ENCODE measurements at regions not wholly inside any gene's neighbourhood (a gene's known extent, or its start where the extent isn't known, plus 50 kb on each side); places are given as distances from the start of the nearest gene placed in this dataset.

DNA sequence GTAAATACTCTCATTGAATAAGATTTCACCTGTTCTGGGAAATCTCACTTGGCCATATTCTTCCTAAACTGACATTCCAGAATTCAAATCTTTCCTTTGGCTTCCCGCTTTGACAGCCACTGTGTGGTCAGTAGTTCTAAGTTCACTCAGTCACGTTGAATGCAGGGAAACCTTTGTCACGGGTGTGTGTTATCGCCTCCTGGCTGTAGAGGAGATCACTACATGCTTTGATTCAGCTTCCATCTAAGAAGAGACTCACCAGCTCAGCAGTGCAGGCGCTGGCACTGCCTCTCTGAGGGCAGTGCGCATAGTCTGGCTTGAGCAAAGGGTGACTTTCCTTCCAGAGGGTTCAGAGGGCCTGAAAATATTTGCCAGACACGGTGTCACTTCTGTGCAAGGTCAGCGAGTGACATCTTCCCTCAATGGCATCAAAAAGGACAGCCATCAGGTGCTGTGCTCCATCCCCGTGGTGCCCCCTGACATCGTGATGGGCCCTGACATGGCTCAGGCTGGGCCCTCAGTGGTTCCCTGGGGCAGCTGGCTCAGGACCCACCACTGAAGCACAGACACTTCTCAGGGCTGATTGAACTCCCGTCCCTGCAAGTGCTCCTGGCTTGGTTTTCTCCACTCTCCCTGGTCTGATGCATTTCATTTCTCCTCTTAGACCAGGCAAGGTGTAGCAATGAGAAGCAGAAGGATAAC is 635.4 kb upstream of the ARGLU1 start:
- DNase-seq (ENCODE audit: low spot score) = peak; percentile 10

DNA sequence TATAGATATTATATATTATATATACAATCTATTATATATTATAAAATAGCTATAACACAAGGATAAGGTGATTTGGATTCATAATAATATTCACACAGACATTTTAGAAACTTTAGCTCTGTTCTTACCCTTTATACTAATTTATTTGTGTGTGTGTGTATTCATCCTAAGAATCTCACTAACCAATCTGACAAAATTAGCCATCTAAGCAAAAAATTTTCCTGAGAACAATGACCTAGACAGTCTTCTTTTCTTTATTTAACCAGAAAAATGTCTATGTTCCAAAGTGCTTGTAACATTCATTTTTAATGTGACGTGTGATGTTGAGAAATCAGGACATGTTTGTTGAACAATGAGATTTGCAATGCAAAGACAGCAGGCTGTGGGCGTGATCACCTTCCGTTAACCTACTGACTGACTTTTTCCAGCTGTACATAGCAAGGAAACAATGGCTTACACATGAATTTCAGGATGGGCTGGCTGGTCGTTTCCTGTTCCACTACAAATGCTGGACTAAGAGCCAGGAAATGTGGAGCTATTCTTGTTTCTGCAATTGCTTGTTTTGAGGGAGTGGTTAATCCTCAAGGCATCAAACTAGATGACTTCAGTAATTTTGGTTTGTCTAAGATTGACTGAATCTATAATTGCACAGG is 634.6 kb upstream of the ARGLU1 start:
- DNase-seq (ENCODE audit: low spot score) = no peak

DNA sequence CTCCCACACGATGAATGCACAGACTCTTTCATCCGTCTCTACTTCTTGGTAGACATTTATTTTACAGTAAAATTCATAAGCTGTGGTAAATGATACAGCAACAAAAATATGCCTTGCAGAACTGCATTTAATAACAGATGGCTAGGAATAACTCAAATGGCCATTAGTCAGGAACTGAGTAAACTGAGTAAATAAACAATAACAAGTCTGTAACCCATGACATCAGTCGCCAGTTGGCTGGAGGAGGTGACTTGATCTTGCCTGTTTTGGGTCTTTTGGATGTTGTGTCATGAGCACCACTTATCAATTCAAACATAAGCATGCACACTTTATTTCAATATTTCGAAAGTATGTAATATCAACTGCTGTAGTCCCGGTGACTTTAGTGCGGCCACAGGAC is 632.6 kb upstream of the ARGLU1 start:
- no peak for DNase-seq (ENCODE audit: low spot score)

DNA sequence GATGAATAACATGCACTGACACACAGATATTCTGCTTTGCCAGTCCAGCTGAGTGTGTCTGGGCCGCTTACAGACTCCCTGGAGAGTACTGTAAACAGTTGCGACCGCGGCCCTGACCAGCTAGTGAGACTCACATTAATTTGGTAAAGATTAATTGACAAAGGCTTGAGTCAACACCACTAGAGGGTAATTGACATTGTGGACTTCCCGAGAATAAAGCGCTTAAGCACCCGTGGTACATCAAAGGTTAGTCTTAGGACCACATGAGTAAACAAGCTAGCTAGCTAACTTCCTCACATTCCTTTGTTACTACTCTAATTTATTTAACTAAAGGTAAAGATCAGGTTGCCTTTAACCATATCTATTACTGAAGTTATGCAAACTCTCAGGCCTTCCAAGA is 624.4 kb upstream of the ARGLU1 start:
- DNase-seq (ENCODE audit: low spot score) = no peak

DNA sequence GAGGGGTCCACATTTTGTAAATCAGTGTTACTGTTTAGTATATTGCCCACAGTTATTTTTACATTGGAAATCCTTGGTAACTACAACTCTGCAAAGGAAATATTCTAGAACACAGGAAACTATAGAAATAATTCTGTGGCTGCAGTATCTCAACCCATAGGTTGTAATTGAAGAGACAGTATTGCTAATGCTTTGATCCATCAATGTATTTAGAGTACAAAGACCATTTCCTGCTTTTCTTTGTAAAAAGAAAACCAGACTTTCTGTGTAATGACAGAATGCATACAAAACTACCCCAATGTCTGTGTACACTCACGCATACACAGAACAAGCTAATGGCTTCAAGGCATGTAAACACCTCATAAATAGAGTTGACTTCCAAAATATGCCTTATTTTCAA is 622.1 kb upstream of the ARGLU1 start:
- DNase-seq (ENCODE audit: low spot score) = no peak

DNA sequence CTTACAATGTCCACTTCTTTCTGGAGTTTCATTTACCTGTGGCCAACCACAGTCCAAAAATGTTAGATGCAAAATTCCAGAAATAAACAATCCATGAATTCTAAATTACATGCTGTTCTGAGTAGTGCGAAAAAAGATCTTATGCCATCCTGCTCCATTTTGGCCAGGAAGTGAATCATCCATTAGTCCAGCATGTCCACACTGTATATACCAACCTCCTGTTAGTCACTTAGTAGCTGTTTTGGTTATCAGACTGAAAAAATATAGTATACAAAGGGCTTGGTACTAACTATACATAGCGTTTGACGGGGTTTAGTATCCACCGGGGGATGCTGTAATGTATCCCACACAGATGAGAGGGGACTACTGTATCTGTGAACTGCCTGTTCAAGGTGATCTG is 618.0 kb upstream of the ARGLU1 start:
- no peak for DNase-seq (ENCODE audit: low spot score)

DNA sequence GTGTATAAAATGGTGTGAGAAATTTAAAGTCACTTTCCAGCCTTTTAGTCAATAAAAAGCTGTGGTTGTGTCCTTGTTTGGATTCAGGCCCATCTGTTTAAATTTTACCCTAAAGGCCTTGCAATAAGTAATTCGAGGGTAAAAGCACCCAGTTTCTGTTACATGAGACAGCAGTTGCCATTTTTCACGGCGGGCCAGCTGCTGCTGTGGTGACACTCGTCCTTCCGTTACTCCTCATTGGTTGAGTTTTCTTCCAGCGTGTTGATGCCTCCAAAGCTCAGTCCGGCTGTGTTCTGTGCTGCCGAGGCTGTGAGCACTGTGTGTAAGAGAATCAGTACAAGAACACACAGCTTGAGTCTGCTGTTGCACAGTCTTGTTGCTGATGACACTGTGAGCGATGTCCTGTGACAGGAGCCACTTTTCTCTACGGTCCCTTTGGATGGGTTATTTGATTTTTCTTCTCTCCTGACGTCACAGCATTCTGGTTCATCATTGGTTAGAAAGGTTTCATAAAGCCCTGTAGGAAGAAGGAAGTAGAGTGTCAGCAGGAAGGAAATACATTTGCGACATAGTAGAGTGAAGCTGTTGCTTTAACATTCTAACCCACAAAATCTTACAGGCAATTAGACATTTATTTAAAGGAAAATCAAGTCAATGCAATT is 602.5 kb upstream of the ARGLU1 start:
- DNase-seq (ENCODE audit: low spot score) = no peak

DNA sequence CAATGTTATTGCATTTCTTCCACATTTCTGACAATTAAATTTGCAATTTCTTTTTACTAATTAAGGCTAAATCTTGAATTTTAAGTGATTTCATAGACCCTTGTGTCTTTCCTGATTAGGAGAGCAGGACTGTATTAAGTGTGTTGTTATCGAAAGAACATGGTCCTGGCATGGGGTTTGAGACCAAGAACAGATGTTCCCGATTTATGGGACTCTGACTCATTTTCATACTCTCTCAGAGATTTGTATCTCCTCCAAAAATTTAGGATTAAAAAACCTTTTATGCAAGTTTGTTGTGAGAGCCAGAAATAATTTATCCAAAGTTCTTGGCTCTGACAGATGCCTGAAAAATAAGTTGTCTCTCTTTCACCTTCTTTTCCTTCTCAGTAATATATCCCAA is 589.3 kb upstream of the ARGLU1 start:
- DNase-seq (ENCODE audit: low spot score) = no peak

DNA sequence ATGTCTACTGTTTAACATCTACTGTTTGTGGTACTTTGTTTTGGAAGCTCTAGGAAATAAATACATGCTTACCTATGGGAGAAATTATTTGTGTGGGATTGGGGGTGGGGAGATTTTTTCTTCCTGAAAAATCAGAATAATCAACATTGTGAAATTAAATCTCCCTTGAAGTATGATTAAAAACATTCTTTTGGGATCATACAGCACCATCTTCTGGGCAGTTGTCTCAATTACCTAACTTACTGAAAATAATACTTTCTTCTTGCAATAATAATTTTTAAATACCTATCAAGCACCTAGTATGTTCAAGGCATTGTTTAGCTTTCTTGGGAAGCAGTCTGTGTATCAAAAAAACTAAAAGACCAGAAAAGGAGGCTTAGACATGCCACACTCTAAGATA is 576.5 kb upstream of the ARGLU1 start:
- no peak for DNase-seq (ENCODE audit: low spot score)

DNA sequence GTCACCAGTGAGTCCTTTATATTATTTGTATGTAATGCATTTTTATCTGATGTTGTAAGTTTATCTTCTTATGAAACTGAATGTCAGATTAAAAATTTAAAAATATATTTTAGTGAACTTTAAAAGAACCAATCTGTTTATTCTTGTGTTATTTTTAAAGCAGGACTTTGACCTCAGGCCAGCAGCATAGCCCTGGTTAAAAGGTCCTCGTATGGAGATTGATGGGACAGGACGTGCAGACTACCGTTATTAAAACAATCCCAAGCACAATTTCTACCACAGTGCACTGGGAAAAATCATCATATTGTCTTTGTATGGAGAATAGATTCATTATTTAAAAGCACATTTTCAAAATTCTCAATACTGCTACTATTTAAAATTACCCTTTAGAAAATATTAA is 573.8 kb upstream of the ARGLU1 start:
- DNase-seq (ENCODE audit: low spot score) = no peak

DNA sequence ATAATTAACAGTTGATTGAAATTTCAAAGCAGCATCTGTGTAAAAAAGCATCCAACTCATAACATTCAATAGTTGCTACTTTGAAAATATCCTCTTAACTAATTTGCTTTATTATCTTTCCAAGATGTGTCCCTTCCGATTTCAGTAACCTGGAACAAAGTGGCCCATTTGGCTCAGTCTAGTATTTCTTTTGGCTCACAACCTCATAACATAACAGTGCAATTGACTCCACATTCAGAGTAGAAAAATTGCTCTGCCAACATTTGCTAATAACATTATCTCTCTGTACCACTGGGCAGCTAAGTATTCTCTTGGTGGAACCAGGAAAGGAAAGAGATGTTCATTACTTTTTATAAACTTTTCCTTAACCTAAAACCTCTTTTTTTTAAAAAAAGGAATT is 571.1 kb upstream of the ARGLU1 start:
- no peak for DNase-seq (ENCODE audit: low spot score)

DNA sequence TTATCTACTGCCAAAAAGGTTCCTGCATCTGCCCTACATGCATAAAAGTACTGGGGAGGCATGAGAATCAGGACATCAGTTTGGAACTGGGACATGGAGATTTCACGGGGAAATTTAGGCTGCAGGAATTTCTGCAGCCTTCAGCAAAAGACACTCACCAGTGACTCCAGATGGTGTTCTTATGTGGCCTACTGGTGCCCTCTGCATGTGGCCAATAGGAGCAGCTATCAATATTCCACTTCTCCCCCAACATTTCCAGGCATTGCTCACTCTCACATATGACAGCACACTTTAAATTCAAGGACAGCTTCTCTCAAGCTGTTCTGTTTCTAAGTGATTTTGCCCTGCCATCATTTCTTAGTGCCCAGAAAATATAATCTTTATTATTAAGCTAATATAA is 570.5 kb upstream of the ARGLU1 start:
- DNase-seq (ENCODE audit: low spot score) = no peak

DNA sequence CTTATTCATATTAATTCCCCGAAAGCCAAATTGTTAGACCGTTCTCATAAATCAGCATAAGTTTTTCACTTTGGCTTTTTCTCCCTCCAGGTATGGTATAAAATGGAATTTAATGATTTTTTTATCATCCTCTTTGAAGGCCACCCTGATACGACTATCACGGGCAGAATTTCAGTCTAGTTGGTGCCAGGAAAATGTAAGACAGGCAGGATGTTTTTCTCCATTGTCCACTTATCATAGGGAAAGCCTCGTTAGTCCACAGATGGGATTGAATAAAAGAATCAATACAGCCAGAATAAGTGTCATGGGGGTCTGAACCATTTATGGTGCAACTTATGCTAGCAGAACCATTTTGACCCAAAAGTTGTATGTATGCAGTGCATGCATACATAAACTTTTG is 566.0 kb upstream of the ARGLU1 start:
- no peak for DNase-seq (ENCODE audit: low spot score)

DNA sequence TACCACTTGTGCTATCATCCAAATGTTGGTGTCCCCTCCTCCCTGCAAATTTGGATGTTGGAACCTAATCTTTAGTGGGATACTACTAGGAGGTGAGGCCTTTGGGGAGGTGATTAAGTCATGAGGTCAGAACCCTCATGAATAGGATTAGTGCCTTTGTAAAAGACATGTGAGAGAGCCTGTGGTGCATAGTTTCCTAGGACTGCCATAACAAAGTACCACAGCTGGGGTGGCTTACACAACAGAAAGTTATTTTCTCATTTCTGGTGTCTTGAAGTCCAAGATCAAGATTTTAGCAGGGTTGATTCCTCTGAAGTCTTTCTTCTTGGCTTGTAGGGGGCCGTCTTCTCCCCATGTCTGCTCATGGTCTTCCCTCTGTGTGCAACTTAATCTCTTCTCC is 562.6 kb upstream of the ARGLU1 start:
- DNase-seq (ENCODE audit: low spot score) = no peak

DNA sequence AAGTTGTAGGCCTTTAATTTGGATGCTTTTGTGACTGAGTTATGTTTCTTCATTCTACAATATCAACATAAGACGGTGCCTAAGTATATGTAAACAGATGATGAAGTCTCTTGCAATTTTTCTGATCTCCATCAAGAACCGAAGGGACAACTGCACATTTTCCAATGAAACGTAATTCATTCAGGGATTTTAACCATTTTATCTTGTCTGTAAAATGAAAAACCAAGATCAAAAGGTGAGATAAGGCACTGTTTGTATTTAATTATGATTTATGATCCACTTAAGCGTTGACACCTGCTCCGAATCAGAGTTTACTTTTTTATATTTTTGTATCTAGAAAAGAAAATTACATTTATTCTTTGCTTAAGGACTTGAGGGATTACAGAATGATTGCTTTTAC is 556.8 kb upstream of the ARGLU1 start:
- DNase-seq (ENCODE audit: low spot score) = no peak

DNA sequence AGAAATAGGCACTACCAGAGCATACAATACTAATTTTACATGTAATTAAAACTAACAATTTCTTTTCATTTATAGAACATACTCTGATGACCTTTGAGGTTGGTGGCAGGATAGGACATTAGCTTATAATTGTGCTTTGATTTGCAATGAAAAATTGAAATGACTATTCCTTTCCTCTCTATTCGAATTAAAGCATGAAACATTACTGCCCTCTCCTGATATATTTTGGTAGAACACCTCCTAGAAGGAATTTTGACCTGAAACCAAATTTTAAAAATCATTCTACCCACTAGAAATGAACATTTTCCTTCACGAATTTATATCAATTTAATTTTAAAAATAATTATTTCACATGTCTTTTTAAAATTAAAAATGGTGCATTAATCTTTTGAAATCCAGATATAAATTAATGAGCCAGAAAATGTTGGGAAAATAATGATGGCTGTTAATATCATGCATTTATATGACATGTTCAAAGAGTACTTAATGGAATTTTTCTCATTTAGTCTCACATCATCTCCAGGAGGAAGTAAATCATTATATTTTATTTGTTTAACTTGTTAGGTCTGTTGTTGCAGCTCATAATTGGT is 556.3 kb upstream of the ARGLU1 start:
- no peak for DNase-seq (ENCODE audit: low spot score)

DNA sequence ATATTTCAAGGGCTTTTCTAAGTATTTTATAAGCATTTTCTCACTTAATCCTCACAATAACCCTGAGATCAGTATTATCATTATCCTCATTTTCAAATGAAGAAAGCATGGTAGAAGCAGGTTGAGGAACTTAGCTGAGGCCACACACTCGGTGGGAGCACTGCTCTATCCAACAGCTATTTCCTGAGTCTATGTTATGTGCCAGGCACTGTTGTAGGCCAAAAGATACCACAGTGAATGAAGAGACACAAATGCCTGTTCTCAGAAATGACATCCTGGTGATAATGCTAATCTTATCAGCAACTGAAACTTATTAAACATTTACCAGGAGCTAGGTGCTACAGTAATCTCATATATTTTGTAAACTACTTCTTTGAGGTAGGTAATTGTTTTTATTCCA is 553.9 kb upstream of the ARGLU1 start:
- DNase-seq (ENCODE audit: low spot score) = no peak

DNA sequence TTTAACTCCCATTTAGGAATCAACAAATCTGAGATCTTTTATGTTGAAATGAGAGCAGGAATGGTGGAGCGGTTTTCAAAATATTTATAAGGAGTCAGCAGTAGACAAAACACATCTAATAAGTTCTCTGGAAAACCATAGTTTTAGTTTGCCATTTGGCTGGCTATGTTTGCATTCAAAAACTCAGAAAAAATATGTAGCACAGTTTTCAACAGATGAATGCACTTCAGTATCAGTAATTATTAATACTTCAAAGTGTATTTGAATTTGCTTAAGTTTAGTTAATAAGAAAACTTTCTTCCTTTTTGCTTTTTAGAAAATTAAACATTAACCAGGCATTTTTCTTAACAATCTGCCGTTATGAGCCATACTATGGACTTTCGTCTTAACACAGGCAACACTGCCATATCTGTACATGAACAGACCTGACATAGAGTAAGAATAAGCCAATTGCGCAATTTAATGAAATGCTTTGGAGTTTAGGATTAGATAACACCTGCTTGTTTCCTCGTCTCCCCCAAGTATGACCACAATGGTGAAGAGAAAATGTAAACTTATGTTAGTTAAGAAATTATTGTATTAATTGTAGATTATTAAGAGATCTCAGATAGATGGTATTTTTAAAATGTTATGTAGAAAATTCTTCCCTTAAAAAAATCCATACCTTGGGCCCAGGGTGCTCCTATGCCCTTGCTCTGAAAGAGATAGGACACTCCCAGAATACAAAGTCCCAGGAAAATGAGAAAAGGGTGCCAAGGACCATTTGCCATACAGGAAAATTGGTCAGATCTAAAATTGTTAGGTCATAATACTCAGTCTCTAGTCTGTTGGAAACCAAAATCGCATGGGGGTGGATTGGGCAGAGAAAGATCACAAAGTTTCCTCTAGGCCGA is 552.3 kb upstream of the ARGLU1 start:
- DNase-seq (ENCODE audit: low spot score) = no peak

DNA sequence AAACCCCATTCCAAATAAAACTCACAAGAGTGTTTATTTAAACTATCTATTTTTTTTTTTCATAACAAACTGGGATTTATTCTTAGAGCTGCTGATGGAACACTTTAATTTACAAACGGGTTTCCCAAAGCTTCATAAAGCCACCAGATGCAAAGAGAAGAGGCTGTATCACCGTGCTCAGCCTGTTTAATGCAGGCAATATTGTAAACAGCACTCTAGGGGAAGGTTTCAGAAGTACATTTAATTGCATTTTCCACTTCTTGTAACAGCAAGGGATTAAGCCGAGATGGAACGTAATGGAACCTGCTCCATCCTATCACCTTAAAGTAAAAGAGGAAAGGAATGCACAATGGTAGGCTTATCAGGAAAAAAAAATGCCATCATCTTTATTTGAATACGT is 550.6 kb upstream of the ARGLU1 start:
- no peak for DNase-seq (ENCODE audit: low spot score)

DNA sequence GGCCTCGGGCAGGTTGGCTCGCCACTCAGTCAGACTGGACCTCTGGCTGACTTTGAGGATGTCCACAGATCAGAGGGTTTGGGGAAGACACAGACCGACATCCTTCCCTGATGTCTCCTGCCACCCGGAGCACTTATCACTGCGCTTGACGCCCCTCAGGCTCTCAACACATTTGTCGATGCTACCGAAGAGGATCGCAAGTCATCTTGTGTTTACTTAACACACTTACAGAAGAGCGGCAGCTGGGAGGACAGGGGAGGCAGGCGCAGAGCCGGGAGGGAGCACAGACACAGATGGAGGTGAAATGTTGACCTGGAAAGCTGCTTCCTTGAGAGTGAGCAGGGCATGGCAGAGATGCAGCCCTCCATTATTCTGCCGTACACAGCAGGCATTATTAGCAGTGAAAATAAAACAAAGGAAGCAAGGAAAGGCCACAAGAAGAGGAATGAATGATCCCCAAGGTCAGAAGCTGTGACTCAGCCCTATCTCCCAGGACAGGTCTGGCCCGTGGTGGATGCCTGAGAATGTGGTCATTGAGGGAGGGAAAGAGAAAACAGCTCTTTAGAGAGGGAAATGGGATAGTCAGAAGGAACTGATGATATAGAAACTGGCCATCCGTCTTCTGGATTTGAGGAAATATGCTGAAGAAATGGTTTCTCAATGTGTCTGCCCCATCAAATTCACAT is 549.5 kb upstream of the ARGLU1 start:
- no peak for DNase-seq (ENCODE audit: low spot score)

DNA sequence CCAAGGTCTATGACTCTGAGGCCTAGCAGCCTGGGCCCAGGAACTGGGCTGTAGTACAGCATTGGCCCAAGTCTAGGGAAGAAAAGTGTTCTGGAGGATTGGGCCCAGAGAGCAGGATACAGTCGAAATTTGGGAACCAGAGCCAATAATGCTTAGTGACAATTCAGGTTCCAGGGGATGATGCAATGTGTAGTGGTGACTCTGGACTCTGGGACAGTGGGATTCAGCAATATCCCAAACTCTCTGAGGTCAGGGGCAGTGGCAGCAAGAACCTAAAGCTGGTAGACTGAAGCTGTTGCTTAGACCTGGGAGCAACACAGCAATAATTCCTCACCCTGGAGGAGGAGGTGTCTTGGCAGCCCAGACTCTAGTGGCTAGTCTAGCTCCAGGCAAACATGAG is 545.5 kb upstream of the ARGLU1 start:
- DNase-seq (ENCODE audit: low spot score) = no peak

DNA sequence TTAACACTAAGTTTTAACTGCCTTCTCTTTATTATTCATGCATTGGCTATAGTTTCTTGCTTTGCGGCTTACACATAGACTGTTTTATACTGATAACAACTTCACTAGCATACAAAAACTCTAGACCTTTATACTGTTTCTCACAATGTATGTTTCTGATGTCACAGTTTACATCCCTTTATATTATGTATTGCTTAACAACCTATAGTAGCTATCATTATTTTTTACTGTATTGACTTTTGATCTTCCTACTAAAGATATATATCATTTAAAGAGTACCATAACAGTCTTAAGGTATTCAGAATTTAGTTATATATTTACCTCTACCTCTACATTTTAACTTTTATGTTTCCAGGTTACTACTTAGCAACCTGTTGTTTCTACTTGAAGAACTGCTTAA is 543.3 kb upstream of the ARGLU1 start:
- no peak for DNase-seq (ENCODE audit: low spot score)
